ENCODE measurements at regions not wholly inside any gene's neighbourhood (a gene's known extent, or its start where the extent isn't known, plus 50 kb on each side); places are given as distances from the start of the nearest gene placed in this dataset.

GRCh38 chr2:176407706-176408105 lies 138.5 kb downstream of the MTX2 start:
- TF ChIP-seq TAF1 (IDR thresholded peaks at IDR 0.05; ENCODE audit: low read depth), result no peak
- TF ChIP-seq ZBTB7A (IDR thresholded peaks at IDR 0.05; ENCODE audit: low read depth), result no peak
- TF ChIP-seq MAX (IDR thresholded peaks at IDR 0.05), result no peak
- no peak for TF ChIP-seq CREB1 (IDR thresholded peaks at IDR 0.05; ENCODE audit: low read depth)
- no peak for TF ChIP-seq FOXM1 (IDR thresholded peaks at IDR 0.05; ENCODE audit: borderline replicate concordance, low read depth)
- no peak for TF ChIP-seq TCF12 (IDR thresholded peaks at IDR 0.05; ENCODE audit: low read depth)
- no peak for TF ChIP-seq CEBPB (IDR thresholded peaks at IDR 0.05)
- no peak for TF ChIP-seq EGR1 (IDR thresholded peaks at IDR 0.05)
- no peak for TF ChIP-seq YY1 (IDR thresholded peaks at IDR 0.05; ENCODE audit: low read depth)
- no peak for TF ChIP-seq NFIC (IDR thresholded peaks at IDR 0.05)
- no peak for TF ChIP-seq EP300 (IDR thresholded peaks at IDR 0.05; ENCODE audit: borderline replicate concordance)
- TF ChIP-seq RAD21 (IDR thresholded peaks at IDR 0.05; ENCODE audit: low read depth), result no peak
- TF ChIP-seq TEAD4 (IDR thresholded peaks at IDR 0.05), result no peak
- TF ChIP-seq USF1 (IDR thresholded peaks at IDR 0.05), result no peak
- no peak for TF ChIP-seq REST (IDR thresholded peaks at IDR 0.05; ENCODE audit: low read depth)

- no peak for TF ChIP-seq EP300 (IDR thresholded peaks at IDR 0.05; ENCODE audit: borderline replicate concordance)
Measured at GRCh38 chr2:176409671-176410070, 140.4 kb downstream of the MTX2 start.

GRCh38 chr2:176412136-176412535 lies 142.9 kb downstream of the MTX2 start:
- TF ChIP-seq NFIC (IDR thresholded peaks at IDR 0.05), result no peak
- TF ChIP-seq CEBPB (IDR thresholded peaks at IDR 0.05), result no peak
- no peak for TF ChIP-seq MAX (IDR thresholded peaks at IDR 0.05)
- no peak for TF ChIP-seq TAF1 (IDR thresholded peaks at IDR 0.05; ENCODE audit: low read depth)
- TF ChIP-seq TCF12 (IDR thresholded peaks at IDR 0.05; ENCODE audit: low read depth), result no peak

GRCh38 chr2:176413786-176414185 lies 144.5 kb downstream of the MTX2 start:
- TF ChIP-seq RAD21 (IDR thresholded peaks at IDR 0.05; ENCODE audit: low read depth) (no peak), TCF12 (IDR thresholded peaks at IDR 0.05; ENCODE audit: low read depth) (no peak)

GRCh38 chr2:176414641-176415040 lies 145.4 kb downstream of the MTX2 start:
- TF ChIP-seq EP300 (IDR thresholded peaks at IDR 0.05; ENCODE audit: borderline replicate concordance) (no peak), TCF12 (IDR thresholded peaks at IDR 0.05; ENCODE audit: low read depth) (no peak), ZBTB7A (IDR thresholded peaks at IDR 0.05; ENCODE audit: low read depth) (no peak), TEAD4 (IDR thresholded peaks at IDR 0.05) (no peak), MAX (IDR thresholded peaks at IDR 0.05) (no peak), YY1 (IDR thresholded peaks at IDR 0.05; ENCODE audit: low read depth) (no peak), TAF1 (IDR thresholded peaks at IDR 0.05; ENCODE audit: low read depth) (no peak), CREB1 (IDR thresholded peaks at IDR 0.05; ENCODE audit: low read depth) (no peak), CEBPB (IDR thresholded peaks at IDR 0.05) (no peak), REST (IDR thresholded peaks at IDR 0.05; ENCODE audit: low read depth) (no peak)

GRCh38 chr2:176415174-176415895 lies 146.1 kb downstream of the MTX2 start:
- TF ChIP-seq EP300 (IDR thresholded peaks at IDR 0.05; ENCODE audit: borderline replicate concordance), result no peak
- TF ChIP-seq TCF12 (IDR thresholded peaks at IDR 0.05; ENCODE audit: low read depth), result no peak
- TF ChIP-seq EGR1 (IDR thresholded peaks at IDR 0.05), result no peak
- TF ChIP-seq CEBPB (IDR thresholded peaks at IDR 0.05), result no peak
- no peak for TF ChIP-seq RAD21 (IDR thresholded peaks at IDR 0.05; ENCODE audit: low read depth)
- no peak for TF ChIP-seq MAX (IDR thresholded peaks at IDR 0.05)
- no peak for TF ChIP-seq FOXM1 (IDR thresholded peaks at IDR 0.05; ENCODE audit: borderline replicate concordance, low read depth)
- no peak for TF ChIP-seq ZBTB7A (IDR thresholded peaks at IDR 0.05; ENCODE audit: low read depth)
- TF ChIP-seq YY1 (IDR thresholded peaks at IDR 0.05; ENCODE audit: low read depth), result no peak
- no peak for TF ChIP-seq TEAD4 (IDR thresholded peaks at IDR 0.05)
- no peak for TF ChIP-seq USF1 (IDR thresholded peaks at IDR 0.05)
- TF ChIP-seq TAF1 (IDR thresholded peaks at IDR 0.05; ENCODE audit: low read depth), result no peak
- no peak for TF ChIP-seq NFIC (IDR thresholded peaks at IDR 0.05)
- no peak for TF ChIP-seq CREB1 (IDR thresholded peaks at IDR 0.05; ENCODE audit: low read depth)
- no peak for TF ChIP-seq REST (IDR thresholded peaks at IDR 0.05; ENCODE audit: low read depth)
